HepG2 (cell line): ENCODE measurements at regions not wholly inside any gene's neighbourhood (a gene's known extent, or its start where the extent isn't known, plus 50 kb on each side); places are given as distances from the start of the nearest gene placed in this dataset.
"Not testable (repeated sequence)": the region's sequence is repeated elsewhere in the genome, so short reads cannot be mapped to it uniquely, and the experiment has no call there.

Experiments used
- ATAC-seq: fragments of 200-7000 bp; cut with Tn5 transposase; 3 replicates; pipeline ENCODE4 v1.9.1; 2020; ENCODE audit warnings: mild to moderate bottlenecking, moderate library complexity
- BruUV-seq: library from RNA; stranded (reverse); fragments of 400-500 nt; replicated peaks from 2 replicates; lab custom pipeline; 2021; lab: Mats Ljungman, UMichigan
- CTCF ChIA-PET: fragments of 300-600 bp; formaldehyde crosslinking; extraction: SDS; loops from one replicate; lab custom pipeline; 2021; ENCODE audit warnings: low total read pairs, inconsistent platforms, low intra/inter-chr PET ratio; lab: Yijun Ruan, JAX
- POLR2A ChIA-PET: fragments of 350-600 bp; sonication (Branson Sonifier 250); formaldehyde crosslinking; loops from one replicate; lab custom pipeline; 2020; ENCODE audit warnings: antibody characterized with exemption, inconsistent platforms; lab: Yijun Ruan, JAX
- DNase-seq: peaks from one replicate; pipeline ENCODE4 v3.0.0-alpha.2; 2015; ENCODE audit warnings: low spot score
- FAIRE-seq: peaks from 3 replicates; lab custom pipeline; 2011; peaks lifted over from hg19 to GRCh38; lab: Jason Lieb, UNC
- H2AFZ ChIP-seq: one replicate; pipeline ENCODE4 v1.6.1; 2011; ENCODE audit warnings: low read length, inconsistent platforms
- H3K27ac ChIP-seq: fragments of 300-600 bp; 3 replicates; pipeline ENCODE4 v1.8.0; 2011; ENCODE audit warnings: mixed run types, mild to moderate bottlenecking, mixed read lengths, low read length, inconsistent platforms; ENCODE audit not compliant: insufficient read depth; ENCODE audit errors: extremely low read length
- H3K27me3 ChIP-seq, 2 experiments: fragments of 200-600 bp in 1 of 2; 2 replicates in 1 of 2; 3 replicates in 1 of 2; pipeline versions ENCODE4 v1.6.0 to v1.8.0; 2011; ENCODE audit warnings: low read length in 2 of 2, mild to moderate bottlenecking in 2 of 2, moderate library complexity in 2 of 2, inconsistent platforms in 1 of 2; ENCODE audit not compliant: insufficient read depth in 2 of 2, control insufficient read depth in 1 of 2
- H3K36me3 ChIP-seq, 2 experiments: fragments of 200-600 bp in 1 of 2; replicated peaks in 1 of 2; 2 replicates in 1 of 2; 3 replicates in 1 of 2; pipeline versions ENCODE4 v1.5.1 to v1.8.0; 2011; ENCODE audit warnings: low read length in 2 of 2, inconsistent platforms in 1 of 2; ENCODE audit not compliant: insufficient read depth in 2 of 2, control insufficient read depth in 1 of 2
- H3K4me1 ChIP-seq: 2 replicates; pipeline ENCODE4 v1.5.1; 2012; ENCODE audit warnings: low read length, inconsistent platforms; ENCODE audit not compliant: insufficient read depth
- H3K4me2 ChIP-seq: 2 replicates; pipeline ENCODE4 v1.6.0; 2011; ENCODE audit warnings: low read depth, low read length, inconsistent platforms
- H3K4me3 ChIP-seq, 3 experiments: fragments of 200-600 bp in 1 of 3; sonication (generic), shearing (Covaris generic) in 1 of 3; replicated peaks in 1 of 3; 2 replicates each; pipeline ENCODE4 v1.5.1; 2011 to 2016; ENCODE audit warnings: low read length in 3 of 3, inconsistent platforms in 2 of 3, low read depth in 2 of 3, mild to moderate bottlenecking in 2 of 3, control low read depth in 1 of 3, mixed read lengths in 1 of 3; ENCODE audit not compliant: insufficient read depth in 1 of 3
- H3K79me2 ChIP-seq: one replicate; pipeline ENCODE4 v1.6.1; 2011; ENCODE audit warnings: low read length, inconsistent platforms; ENCODE audit not compliant: insufficient read depth
- H3K9ac ChIP-seq: 2 replicates; pipeline ENCODE4 v1.6.0; 2011; ENCODE audit warnings: mild to moderate bottlenecking, low read depth, low read length, inconsistent platforms; ENCODE audit not compliant: insufficient read depth
- H3K9me3 ChIP-seq: 2 replicates; pipeline ENCODE4 v1.5.1; 2012; ENCODE audit warnings: mild to moderate bottlenecking, low read length
- H4K20me1 ChIP-seq: 2 replicates; pipeline ENCODE4 v1.6.0; 2011; ENCODE audit warnings: inconsistent platforms, mild to moderate bottlenecking, low read length, moderate library complexity; ENCODE audit not compliant: insufficient read depth
- JARID2 ChIP-seq: sonication (generic); formaldehyde crosslinking; IDR thresholded peaks from 2 replicates; pipeline ENCODE4 v1.8.1; 2023; ENCODE audit warnings: missing genetic modification reagents, inconsistent platforms; ENCODE audit not compliant: insufficient replicate concordance
- U2AF1 ChIP-seq: fragments of 200-400 bp; formaldehyde crosslinking; optimal IDR thresholded peaks from 2 replicates; pipeline ENCODE3; 2017; ENCODE audit warnings: mild to moderate bottlenecking, low read depth, low read length
- WGBS: methylation state at CpG from one replicate; pipeline ENCODE4 v1.1.6; 2017; ENCODE audit warnings: low lambda C conversion rate; 5-methylcytosine and 5-hydroxymethylcytosine counted together
- in situ Hi-C: cut with HindIII; loops from 2 replicates; pipeline ENCODE4 v1.10.0; 2017; ENCODE audit warnings: low pct_unique_long_range_greater_than_20kb; ENCODE audit not compliant: extremely low pct_ligation_motif_present
- intact Hi-C: fragments of 100-400 bp; cut with micrococcal nuclease; formaldehyde crosslinking; loops from one replicate; pipeline ENCODE4 v1.10.0; 2022; ENCODE audit not compliant: unreplicated experiment

DNA sequence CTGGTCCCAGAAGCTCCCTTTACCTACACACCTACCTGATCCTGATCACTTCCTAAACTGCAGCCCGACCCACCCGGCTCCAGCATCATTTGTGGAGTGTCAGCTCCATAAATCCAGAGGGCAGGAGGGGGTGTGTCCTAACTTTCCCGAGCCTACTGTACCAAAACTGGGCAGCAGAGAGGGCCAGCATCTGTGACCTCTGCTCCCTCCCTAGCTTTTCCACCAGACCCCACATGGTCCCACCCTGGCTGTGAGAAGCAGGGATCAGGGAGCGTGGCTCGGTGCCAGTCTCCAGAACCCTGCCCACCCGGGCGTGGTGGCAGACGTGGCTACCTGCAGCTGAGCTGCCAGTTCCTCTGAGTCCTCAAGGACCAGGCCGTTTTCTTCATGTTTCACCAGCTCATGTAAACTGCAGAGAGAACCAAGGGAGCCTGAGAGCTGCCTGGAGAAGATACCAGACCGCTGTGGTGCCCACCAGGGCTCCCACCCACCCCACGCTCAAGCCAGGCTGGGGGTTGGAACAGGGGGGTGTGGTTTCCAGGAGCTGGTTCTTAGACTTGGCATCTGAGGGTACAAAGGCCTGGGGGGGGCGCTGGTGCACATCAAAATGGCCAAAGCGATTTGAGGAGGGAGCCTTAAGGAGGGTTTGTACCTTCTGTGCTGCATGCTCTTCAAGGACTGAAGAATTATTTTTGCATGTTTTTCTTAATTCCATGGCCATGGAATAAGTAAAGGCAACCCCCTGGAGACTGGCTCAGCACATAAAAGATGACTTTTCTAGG, 76.7 kb upstream of the DRD5 start:
- FAIRE-seq = no peak
- H2AFZ ChIP-seq = no peak overlapping the region

DNA sequence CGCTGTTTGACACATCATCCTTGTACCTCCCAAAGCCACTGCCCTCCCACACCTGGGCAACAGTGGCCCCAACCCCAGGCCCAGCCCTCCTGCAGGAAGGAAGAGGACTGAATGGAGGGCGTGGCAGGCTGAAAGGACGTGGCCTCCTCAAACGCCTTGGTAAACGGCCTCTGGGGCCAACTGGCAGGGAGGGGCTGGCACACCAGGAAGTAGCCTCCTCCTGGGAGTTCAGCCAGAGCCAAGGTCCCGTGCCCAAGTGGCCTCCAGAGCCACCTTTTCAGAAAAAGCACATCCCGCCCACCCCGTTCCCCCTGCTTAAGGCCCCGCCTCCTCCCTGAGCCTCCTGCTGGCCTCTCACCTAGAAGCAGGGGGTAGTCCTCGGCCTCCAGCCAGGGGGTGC, 74.2 kb upstream of the DRD5 start:
- H3K36me3 ChIP-seq, ATAC-seq, BruUV-seq, H3K27me3 ChIP-seq, H3K9me3 ChIP-seq, intact Hi-C loops, H3K27ac ChIP-seq, DNase-seq, CTCF ChIA-PET, H3K4me2 ChIP-seq, H3K4me1 ChIP-seq, H3K4me3 ChIP-seq, FAIRE-seq, H3K9ac ChIP-seq, H4K20me1 ChIP-seq, H3K79me2 ChIP-seq, H2AFZ ChIP-seq, POLR2A ChIA-PET: not testable (repeated sequence)
- 100% methylated on average over 1 of the region's 10 CpGs for WGBS
- in situ Hi-C loops = loop anchor here (10.0 kb wide), 1 partner anchor 308 kb away; no protein-coding TSS in a partner anchor

More for the DNA sequence above, 76.7 kb upstream of the DRD5 start:
- no peak for DNase-seq
- no peaks in the 10 kb centered on the region for H3K9me3 ChIP-seq
- TF ChIP-seq JARID2 (CRISPR knock-in tag) (no peak), U2AF1 (no peak)
- CTCF ChIA-PET = no interaction called here
- H3K9ac ChIP-seq = no peak overlapping the region
- WGBS = 30% methylated on average over 5 of the region's 13 CpGs
- in situ Hi-C loops (loop anchor here (10.0 kb wide), 1 partner anchor 310 kb away; no protein-coding TSS in a partner anchor), intact Hi-C loops (loop anchor here (5.0 kb wide), 1 partner anchor 358 kb away; no protein-coding TSS in a partner anchor)
- H3K4me3 ChIP-seq = no peak overlapping the region
- no peaks in the 10 kb centered on the region for H3K36me3 ChIP-seq
- no peaks in the 10 kb centered on the region for H3K79me2 ChIP-seq
- no peak overlapping the region for H3K27ac ChIP-seq
- H3K4me2 ChIP-seq = no peak overlapping the region
- ATAC-seq = no peak
- H4K20me1 ChIP-seq = no peaks in the 10 kb centered on the region
- H3K4me1 ChIP-seq = no peaks in the 10 kb centered on the region
- no TSS peak for BruUV-seq
- POLR2A ChIA-PET = no interaction called here
- H3K27me3 ChIP-seq = no peaks in the 10 kb centered on the region

GRCh38 chr4:9707936-9708335, 73.5 kb upstream of the DRD5 start:
- H3K27me3 ChIP-seq, H3K9ac ChIP-seq, H4K20me1 ChIP-seq, H3K79me2 ChIP-seq, ATAC-seq, intact Hi-C loops, H3K27ac ChIP-seq, POLR2A ChIA-PET, H2AFZ ChIP-seq, H3K4me2 ChIP-seq, CTCF ChIA-PET, BruUV-seq, H3K4me3 ChIP-seq, DNase-seq, H3K4me1 ChIP-seq, H3K36me3 ChIP-seq, FAIRE-seq, H3K9me3 ChIP-seq: not testable (repeated sequence)
- in situ Hi-C loops = loop anchor here (10.0 kb wide), 1 partner anchor 307 kb away; no protein-coding TSS in a partner anchor
- WGBS = 57% methylated on average over 2 of the region's 15 CpGs
